GM12878 (cell line): ENCODE measurements at regions not wholly inside any gene's neighbourhood (a gene's known extent, or its start where the extent isn't known, plus 50 kb on each side); places are given as distances from the start of the nearest gene placed in this dataset.

Experiments used
- ATAC-seq: fragments of 200-7000 bp; cut with Tn5 transposase; 3 replicates; pipeline ENCODE4 v1.9.1; 2020; ENCODE audit warnings: mild to moderate bottlenecking, moderate library complexity
- BruUV-seq: library from RNA; stranded (reverse); fragments of 400-500 nt; replicated peaks from 2 replicates; lab custom pipeline; 2021; lab: Mats Ljungman, UMichigan
- CTCF ChIA-PET: fragments of 300-600 bp; sonication (Branson Sonifier 250); formaldehyde crosslinking; extraction: SDS; loops from one replicate; lab custom pipeline; 2021; ENCODE audit warnings: inconsistent platforms; lab: Yijun Ruan, JAX
- POLR2A ChIA-PET: fragments of 350-600 bp; formaldehyde crosslinking; extraction: SDS; loops from one replicate; lab custom pipeline; 2021; ENCODE audit warnings: inconsistent platforms; lab: Charles Lee
- RAD21 ChIA-PET: fragments of 300-600 bp; sonication (Branson Sonifier 250); formaldehyde crosslinking; loops from one replicate; lab custom pipeline; 2023; ENCODE audit warnings: antibody characterized with exemption; ENCODE audit not compliant: unreplicated experiment; lab: Charles Lee
- SMC1A ChIA-PET: fragments of 300-600 bp; sonication (Branson Sonifier 250); formaldehyde crosslinking; loops from one replicate; lab custom pipeline; 2023; ENCODE audit not compliant: unreplicated experiment, uncharacterized antibody; lab: Charles Lee
- DNase-seq: peaks from one replicate; pipeline ENCODE4 v3.0.0-alpha.2; 2011; ENCODE audit warnings: low read depth, low spot score
- FAIRE-seq: peaks from 3 replicates; lab custom pipeline; 2011; peaks lifted over from hg19 to GRCh38; lab: Jason Lieb, UNC
- H2AFZ ChIP-seq: 2 replicates; pipeline ENCODE4 v1.6.0; 2011; ENCODE audit warnings: low read depth, low read length, control low read depth; ENCODE audit not compliant: control insufficient read depth
- H3K27ac ChIP-seq: 2 replicates; pipeline ENCODE4 v1.5.1; 2011; ENCODE audit warnings: control low read depth; ENCODE audit not compliant: control insufficient read depth, insufficient read depth
- H3K27me3 ChIP-seq, 2 experiments: replicated peaks in 1 of 2; 2 replicates each; pipeline versions ENCODE4 v1.6.0 to v1.6.1; 2011; ENCODE audit warnings: low read length in 1 of 2; ENCODE audit not compliant: control insufficient read depth in 2 of 2, insufficient read depth in 2 of 2
- H3K36me3 ChIP-seq, 2 experiments: 2 replicates each; pipeline ENCODE4 v1.5.1; 2011; ENCODE audit warnings: low read length in 1 of 2; ENCODE audit not compliant: control insufficient read depth in 2 of 2, insufficient read depth in 2 of 2
- H3K4me1 ChIP-seq: 2 replicates; pipeline ENCODE4 v1.6.1; 2011; ENCODE audit warnings: mild to moderate bottlenecking, low read length, moderate library complexity, mixed read lengths; ENCODE audit not compliant: control insufficient read depth, insufficient read depth
- H3K4me2 ChIP-seq: 2 replicates; pipeline ENCODE4 v1.6.0; 2011; ENCODE audit warnings: control low read depth; ENCODE audit not compliant: control insufficient read depth, insufficient read depth
- H3K4me3 ChIP-seq: fragments of 200-600 bp; sonication (generic); 2 replicates; pipeline ENCODE4 v1.5.1; 2016
- H3K79me2 ChIP-seq: 2 replicates; pipeline ENCODE4 v1.6.0; 2011; ENCODE audit warnings: low read length; ENCODE audit not compliant: control insufficient read depth, insufficient read depth
- H3K9ac ChIP-seq: 2 replicates; pipeline ENCODE4 v1.8.0; 2011; ENCODE audit warnings: low read length, control low read depth, mixed read lengths; ENCODE audit not compliant: control insufficient read depth, insufficient read depth
- H3K9me3 ChIP-seq: replicated peaks from 3 replicates; pipeline ENCODE4 v1.5.1; 2011; ENCODE audit warnings: mild to moderate bottlenecking, low read length; ENCODE audit not compliant: control insufficient read depth, insufficient read depth
- H4K20me1 ChIP-seq: 2 replicates; pipeline ENCODE4 v1.6.0; 2011; ENCODE audit not compliant: control insufficient read depth, insufficient read depth
- CBFB ChIP-seq: IDR thresholded peaks from 2 replicates; pipeline ENCODE4 v1.6.1; 2016; ENCODE audit warnings: antibody characterized with exemption, low read depth
- CREM ChIP-seq: IDR thresholded peaks from 2 replicates; pipeline ENCODE4 v1.6.1; 2014; ENCODE audit warnings: antibody characterized with exemption, low read depth
- ESRRA ChIP-seq: IDR thresholded peaks from 2 replicates; pipeline ENCODE4 v1.6.1; 2012; ENCODE audit warnings: mild to moderate bottlenecking, low read length, improper control_type of control experiment
- EZH2 ChIP-seq: IDR thresholded peaks from 2 replicates; pipeline ENCODE4 v1.6.1; 2012; ENCODE audit warnings: low read depth, mild to moderate bottlenecking, control low read depth, inconsistent platforms, low read length, borderline replicate concordance; ENCODE audit not compliant: control insufficient read depth
- GABPA ChIP-seq: IDR thresholded peaks from 2 replicates; pipeline ENCODE4 v1.6.1; 2014; ENCODE audit warnings: antibody characterized with exemption, low read depth, mild to moderate bottlenecking, inconsistent platforms
- HDGF ChIP-seq: fragments of 450-650 bp; IDR thresholded peaks from 2 replicates; pipeline ENCODE4 v1.6.1; 2016; ENCODE audit warnings: antibody characterized with exemption
- POU2F2 ChIP-seq: IDR thresholded peaks from 3 replicates; pipeline ENCODE4 v1.6.1; 2011; ENCODE audit warnings: low read depth, mild to moderate bottlenecking, low read length, borderline replicate concordance
- STAT3 ChIP-seq: IDR thresholded peaks from 2 replicates; pipeline ENCODE4 v1.6.1; 2011; ENCODE audit warnings: low read depth, low read length, improper control_type of control experiment
- TARDBP ChIP-seq: IDR thresholded peaks from 2 replicates; pipeline ENCODE4 v1.6.1; 2016; ENCODE audit warnings: borderline replicate concordance
- WRNIP1 ChIP-seq: IDR thresholded peaks from 2 replicates; pipeline ENCODE4 v1.6.1; 2011; ENCODE audit warnings: low read depth, low read length, improper control_type of control experiment, borderline replicate concordance
- ZNF217 ChIP-seq: fragments of 450-650 bp; IDR thresholded peaks from 2 replicates; pipeline ENCODE4 v1.6.1; 2017; ENCODE audit warnings: antibody characterized with exemption, mild to moderate bottlenecking
- WGBS: methylation state at CpG from one replicate; pipeline ENCODE4 v1.1.6; 2016; ENCODE audit warnings: low lambda C conversion rate; ENCODE audit not compliant: insufficient replicate concordance, insufficient coverage; ENCODE audit errors: missing lambda C conversion rate; 5-methylcytosine and 5-hydroxymethylcytosine counted together
- in situ Hi-C: fragments of 300-500 bp; cut with MboI; formaldehyde crosslinking; loops from 9 replicates; pipeline ENCODE4 v1.14.3; 2018; ENCODE audit warnings: mixed read lengths
- intact Hi-C: fragments of 100-400 bp; cut with micrococcal nuclease; formaldehyde crosslinking; loops from one replicate; pipeline ENCODE4 v1.14.2; 2022; ENCODE audit not compliant: unreplicated experiment
- TF ChIP-seq, protein P1 (sequence below): IDR thresholded peaks from 2 replicates; pipeline ENCODE4 v1.6.1; 2011; ENCODE audit warnings: borderline replicate concordance, low read depth, mild to moderate bottlenecking, moderate library complexity, mixed read lengths, low read length; ENCODE audit not compliant: insufficient read depth; ENCODE audit errors: extremely low read length
- TF ChIP-seq, protein P2 (sequence below): fragments of 450-650 bp; IDR thresholded peaks from 2 replicates; pipeline ENCODE4 v1.6.1; 2017; ENCODE audit warnings: mild to moderate bottlenecking, low read depth, inconsistent platforms; ENCODE audit not compliant: poor library complexity, severe bottlenecking
- TF ChIP-seq, protein P3 (sequence below): fragments of 450-650 bp; IDR thresholded peaks from 2 replicates; pipeline ENCODE4 v1.6.1; 2017; ENCODE audit warnings: mild to moderate bottlenecking

DNA sequence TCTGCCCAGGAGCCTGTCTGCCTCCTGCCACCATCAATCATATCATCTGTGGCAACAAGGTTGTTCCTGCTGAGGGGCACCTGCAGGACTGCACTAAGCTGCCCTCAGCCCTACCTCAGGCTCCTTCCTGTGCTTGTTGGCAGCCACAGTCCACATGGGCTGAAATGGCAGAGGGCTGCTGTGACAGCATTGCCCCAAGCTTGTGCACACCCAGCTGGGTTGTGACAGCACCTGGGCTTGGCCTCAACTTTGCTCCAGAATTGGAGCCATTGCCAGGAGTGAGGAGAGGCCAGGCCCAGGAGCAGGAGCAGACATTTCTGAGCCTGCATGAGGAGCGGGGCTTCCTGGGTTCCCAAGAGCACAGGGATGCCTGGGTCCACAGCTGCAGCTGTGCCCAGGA lies 340.9 kb upstream of the CHRM2 start (continued):
- TF ChIP-seq, protein P1, sequence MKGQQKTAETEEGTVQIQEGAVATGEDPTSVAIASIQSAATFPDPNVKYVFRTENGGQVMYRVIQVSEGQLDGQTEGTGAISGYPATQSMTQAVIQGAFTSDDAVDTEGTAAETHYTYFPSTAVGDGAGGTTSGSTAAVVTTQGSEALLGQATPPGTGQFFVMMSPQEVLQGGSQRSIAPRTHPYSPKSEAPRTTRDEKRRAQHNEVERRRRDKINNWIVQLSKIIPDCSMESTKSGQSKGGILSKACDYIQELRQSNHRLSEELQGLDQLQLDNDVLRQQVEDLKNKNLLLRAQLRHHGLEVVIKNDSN: no peak
- TF ChIP-seq, protein P2, sequence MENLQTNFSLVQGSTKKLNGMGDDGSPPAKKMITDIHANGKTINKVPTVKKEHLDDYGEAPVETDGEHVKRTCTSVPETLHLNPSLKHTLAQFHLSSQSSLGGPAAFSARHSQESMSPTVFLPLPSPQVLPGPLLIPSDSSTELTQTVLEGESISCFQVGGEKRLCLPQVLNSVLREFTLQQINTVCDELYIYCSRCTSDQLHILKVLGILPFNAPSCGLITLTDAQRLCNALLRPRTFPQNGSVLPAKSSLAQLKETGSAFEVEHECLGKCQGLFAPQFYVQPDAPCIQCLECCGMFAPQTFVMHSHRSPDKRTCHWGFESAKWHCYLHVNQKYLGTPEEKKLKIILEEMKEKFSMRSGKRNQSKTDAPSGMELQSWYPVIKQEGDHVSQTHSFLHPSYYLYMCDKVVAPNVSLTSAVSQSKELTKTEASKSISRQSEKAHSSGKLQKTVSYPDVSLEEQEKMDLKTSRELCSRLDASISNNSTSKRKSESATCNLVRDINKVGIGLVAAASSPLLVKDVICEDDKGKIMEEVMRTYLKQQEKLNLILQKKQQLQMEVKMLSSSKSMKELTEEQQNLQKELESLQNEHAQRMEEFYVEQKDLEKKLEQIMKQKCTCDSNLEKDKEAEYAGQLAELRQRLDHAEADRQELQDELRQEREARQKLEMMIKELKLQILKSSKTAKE: no peak
- no peak for TF ChIP-seq STAT3
- TF ChIP-seq ESRRA: no peak
- TF ChIP-seq HDGF: no peak
- no peak for TF ChIP-seq CBFB
- TF ChIP-seq TARDBP: no peak
- no peak for TF ChIP-seq WRNIP1
- TF ChIP-seq ZNF217: no peak

DNA sequence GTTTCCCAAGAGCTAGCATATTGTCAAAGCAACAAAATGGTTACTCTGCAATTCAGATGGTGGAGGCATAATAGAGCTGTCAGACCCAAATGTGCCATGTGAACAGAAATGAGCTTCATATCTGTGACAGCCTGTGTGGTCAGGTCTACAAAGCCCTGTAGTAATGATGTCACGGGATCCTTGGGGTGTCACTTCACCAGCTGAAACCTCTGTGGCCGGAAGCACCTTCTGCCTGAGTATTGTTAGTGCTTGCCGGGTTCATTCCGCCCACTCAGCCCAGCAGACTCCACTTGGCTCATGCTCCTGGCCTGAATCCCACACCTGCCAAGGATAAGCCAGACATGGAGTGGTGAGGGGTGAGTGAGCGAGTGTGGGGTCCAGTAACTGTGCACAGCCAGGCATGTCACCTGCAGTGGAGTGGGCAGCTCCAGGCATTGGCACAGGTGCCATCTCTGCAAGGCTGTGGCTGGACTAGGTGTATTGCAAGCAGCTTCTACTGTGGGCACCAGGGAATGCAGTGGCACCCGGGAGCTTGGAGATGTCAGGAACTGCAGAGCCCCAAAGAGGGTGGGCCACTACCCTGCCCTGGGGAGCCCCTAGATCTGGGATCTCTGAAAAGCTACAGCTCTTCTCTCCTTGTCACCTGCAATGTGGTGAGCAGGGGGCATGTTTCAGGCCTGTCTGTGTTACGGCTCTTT lies 341.9 kb upstream of the CHRM2 start:
- ChIA-PET SMC1A (no interaction called here), POLR2A (no interaction called here), RAD21 (no interaction called here), CTCF (no interaction called here)
- no peak for FAIRE-seq
- Histone ChIP-seq H3K9me3 (no peaks in the 10 kb centered on the region; the same call in 2 of the 3 replicates), H4K20me1 (no peaks in the 10 kb centered on the region), H3K4me2 (no peak overlapping the region), H3K79me2 (no peaks in the 10 kb centered on the region), H2AFZ (no peak overlapping the region), H3K4me3 (no peak overlapping the region), H3K4me1 (no peaks in the 10 kb centered on the region), H3K27ac (no peak overlapping the region), H3K27me3 (no peaks in the 10 kb centered on the region), H3K36me3 (no peaks in the 10 kb centered on the region), H3K9ac (no peak overlapping the region)
- no peak for DNase-seq
- no TSS peak for BruUV-seq
- 26% methylated on average over 7 of the region's 7 CpGs for WGBS
- intact Hi-C loops: no loop called here
- in situ Hi-C loops: no loop called here
- ATAC-seq: peak; percentile 46; the same call in 1 of the 3 replicates
- TF ChIP-seq EZH2: no peak
- no peak for TF ChIP-seq GABPA
- no peak for TF ChIP-seq POU2F2
- no peak for TF ChIP-seq CREM
- TF ChIP-seq, protein P3, sequence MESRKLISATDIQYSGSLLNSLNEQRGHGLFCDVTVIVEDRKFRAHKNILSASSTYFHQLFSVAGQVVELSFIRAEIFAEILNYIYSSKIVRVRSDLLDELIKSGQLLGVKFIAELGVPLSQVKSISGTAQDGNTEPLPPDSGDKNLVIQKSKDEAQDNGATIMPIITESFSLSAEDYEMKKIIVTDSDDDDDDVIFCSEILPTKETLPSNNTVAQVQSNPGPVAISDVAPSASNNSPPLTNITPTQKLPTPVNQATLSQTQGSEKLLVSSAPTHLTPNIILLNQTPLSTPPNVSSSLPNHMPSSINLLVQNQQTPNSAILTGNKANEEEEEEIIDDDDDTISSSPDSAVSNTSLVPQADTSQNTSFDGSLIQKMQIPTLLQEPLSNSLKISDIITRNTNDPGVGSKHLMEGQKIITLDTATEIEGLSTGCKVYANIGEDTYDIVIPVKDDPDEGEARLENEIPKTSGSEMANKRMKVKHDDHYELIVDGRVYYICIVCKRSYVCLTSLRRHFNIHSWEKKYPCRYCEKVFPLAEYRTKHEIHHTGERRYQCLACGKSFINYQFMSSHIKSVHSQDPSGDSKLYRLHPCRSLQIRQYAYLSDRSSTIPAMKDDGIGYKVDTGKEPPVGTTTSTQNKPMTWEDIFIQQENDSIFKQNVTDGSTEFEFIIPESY: no peak
